Left ventricle myocardium inferior (tissue), 1 donor: ENCODE measurements at regions not wholly inside any gene's neighbourhood (a gene's known extent, or its start where the extent isn't known, plus 50 kb on each side); places are given as distances from the start of the nearest gene placed in this dataset.

Source experiments
- DNase-seq: peaks from one replicate; pipeline ENCODE4 v3.0.0-alpha.2; 2020
- H3K27ac ChIP-seq: fragments of 200-600 bp; replicated peaks from 2 replicates; pipeline ENCODE4 v1.8.0; 2021
- H3K27me3 ChIP-seq: fragments of 200-600 bp; 2 replicates; pipeline ENCODE4 v1.8.0; 2021; ENCODE audit warnings: low read depth
- H3K36me3 ChIP-seq: fragments of 200-600 bp; 2 replicates; pipeline ENCODE4 v1.8.0; 2021
- H3K4me1 ChIP-seq: fragments of 200-600 bp; 2 replicates; pipeline ENCODE4 v1.8.0; 2021
- H3K4me3 ChIP-seq: fragments of 200-600 bp; 2 replicates; pipeline ENCODE4 v1.8.0; 2021; ENCODE audit warnings: mild to moderate bottlenecking, moderate library complexity
- H3K9me3 ChIP-seq: fragments of 200-600 bp; replicated peaks from 2 replicates; pipeline ENCODE4 v1.8.0; 2021
- CTCF ChIP-seq: fragments of 200-600 bp; IDR thresholded peaks from 2 replicates; pipeline ENCODE4 v1.8.0; 2021; ENCODE audit warnings: antibody characterized with exemption, mild to moderate bottlenecking, borderline replicate concordance
- intact Hi-C: fragments of 100-400 bp; cut with micrococcal nuclease; formaldehyde crosslinking; loops from one replicate; pipeline ENCODE4 v1.11.0; 2022
- donor health status: DM: no; HTN: yes; CAD: no; lungs with severe emphysema.

GRCh38 chr7:115831371-115831770, 199.2 kb downstream of the TFEC start:
- H3K36me3 ChIP-seq, result no peaks in the 10 kb centered on the region
- intact Hi-C loops, result no loop called here

GRCh38 chr7:115827305-115828045, 203.1 kb downstream of the TFEC start:
- no peak for DNase-seq
- Histone ChIP-seq H3K27me3 (no peaks in the 10 kb centered on the region), H3K4me3 (no peak overlapping the region), H3K4me1 (no peaks in the 10 kb centered on the region), H3K27ac (no peak overlapping the region), H3K9me3 (no peaks in the 10 kb centered on the region), H3K36me3 (no peaks in the 10 kb centered on the region)
- intact Hi-C loops, result no loop called here
- TF ChIP-seq CTCF, result no peak

More at GRCh38 chr7:115831371-115831770, 199.2 kb downstream of the TFEC start:
- Histone ChIP-seq H3K9me3 (no peaks in the 10 kb centered on the region), H3K4me1 (no peaks in the 10 kb centered on the region), H3K27me3 (no peaks in the 10 kb centered on the region), H3K27ac (no peak overlapping the region), H3K4me3 (no peak overlapping the region)
- no peak for TF ChIP-seq CTCF
- no peak for DNase-seq

GRCh38 chr7:115825456-115826115, 205.0 kb downstream of the TFEC start:
- Histone ChIP-seq H3K9me3 (no peaks in the 10 kb centered on the region), H3K4me1 (no peaks in the 10 kb centered on the region), H3K36me3 (no peaks in the 10 kb centered on the region), H3K27ac (no peak overlapping the region), H3K4me3 (no peak overlapping the region), H3K27me3 (no peaks in the 10 kb centered on the region)
- DNase-seq, result no peak
- intact Hi-C loops, result no loop called here
- no peak for TF ChIP-seq CTCF

GRCh38 chr7:115822801-115823200, 207.8 kb downstream of the TFEC start:
- no peak for TF ChIP-seq CTCF
- no peak for DNase-seq
- intact Hi-C loops, result no loop called here

GRCh38 chr7:115822380-115822779, 208.2 kb downstream of the TFEC start:
- Histone ChIP-seq H3K4me3 (no peak overlapping the region), H3K9me3 (no peaks in the 10 kb centered on the region), H3K27ac (no peak overlapping the region), H3K27me3 (no peaks in the 10 kb centered on the region), H3K4me1 (no peaks in the 10 kb centered on the region), H3K36me3 (no peaks in the 10 kb centered on the region)
- TF ChIP-seq CTCF, result no peak
- DNase-seq, result no peak
- intact Hi-C loops, result no loop called here

More at GRCh38 chr7:115822801-115823200, 207.8 kb downstream of the TFEC start:
- H3K36me3 ChIP-seq, result no peaks in the 10 kb centered on the region
- no peaks in the 10 kb centered on the region for H3K27me3 ChIP-seq
- no peak overlapping the region for H3K27ac ChIP-seq
- H3K4me1 ChIP-seq, result no peaks in the 10 kb centered on the region
- no peaks in the 10 kb centered on the region for H3K9me3 ChIP-seq
- H3K4me3 ChIP-seq, result no peak overlapping the region
